Nephron (organoid): ENCODE measurements at regions not wholly inside any gene's neighbourhood (a gene's known extent, or its start where the extent isn't known, plus 50 kb on each side); places are given as distances from the start of the nearest gene placed in this dataset.

Experiments
- H3K27ac Mint-ChIP-seq, 3 experiments: 2 replicates each; pipeline ENCODE4 v1.8.0; 2020; ENCODE audit warnings: mixed read lengths in 3 of 3, mild to moderate bottlenecking in 2 of 3, moderate library complexity in 1 of 3
- H3K27me3 Mint-ChIP-seq: 2 replicates; pipeline ENCODE4 v1.8.0; 2021; ENCODE audit warnings: low read depth, mild to moderate bottlenecking, moderate library complexity, mixed read lengths
- H3K36me3 Mint-ChIP-seq: 2 replicates; pipeline ENCODE4 v1.8.0; 2020; ENCODE audit warnings: low read depth, mixed read lengths
- H3K4me1 Mint-ChIP-seq: 2 replicates; pipeline ENCODE4 v1.8.0; 2020; ENCODE audit warnings: mixed read lengths
- H3K4me3 Mint-ChIP-seq, 3 experiments: 2 replicates each; pipeline ENCODE4 v1.8.0; 2020; ENCODE audit warnings: mild to moderate bottlenecking in 3 of 3, mixed read lengths in 3 of 3, moderate library complexity in 2 of 3
- H3K9me3 Mint-ChIP-seq: 2 replicates; pipeline ENCODE4 v1.8.0; 2020; ENCODE audit warnings: mixed read lengths
- CTCF ChIP-seq, 3 experiments: fragments of 200-600 bp; sonication (generic); IDR thresholded peaks; one replicate each; pipeline ENCODE4 v1.5.0; 2021; ENCODE audit warnings: antibody characterized with exemption in 3 of 3; ENCODE audit not compliant: unreplicated experiment in 3 of 3

GRCh38 chr4:11546391-11547175 lies 117.9 kb upstream of the HS3ST1 start:
- H3K27ac Mint-ChIP-seq, result no peak overlapping the region

GRCh38 chr4:11545651-11546050 lies 117.0 kb upstream of the HS3ST1 start:
- Mint-ChIP-seq H3K4me1 (peaks cover 11% of the 10 kb centered on the region), H3K4me3 (no peak overlapping the region), H3K9me3 (no peaks in the 10 kb centered on the region), H3K27me3 (no peaks in the 10 kb centered on the region), H3K36me3 (no peaks in the 10 kb centered on the region), H3K27ac (no peak overlapping the region)
- TF ChIP-seq CTCF (IDR thresholded peaks at IDR 0.05; ENCODE audit: unreplicated experiment in 3 of 3), result no peak

More at GRCh38 chr4:11546391-11547175, 117.9 kb upstream of the HS3ST1 start:
- no peaks in the 10 kb centered on the region for H3K36me3 Mint-ChIP-seq
- H3K27me3 Mint-ChIP-seq, result no peaks in the 10 kb centered on the region
- no peaks in the 10 kb centered on the region for H3K9me3 Mint-ChIP-seq
- no peak overlapping the region for H3K4me3 Mint-ChIP-seq
- peaks cover 11% of the 10 kb centered on the region for H3K4me1 Mint-ChIP-seq
- no peak for TF ChIP-seq CTCF (IDR thresholded peaks at IDR 0.05; ENCODE audit: unreplicated experiment in 3 of 3)

- Mint-ChIP-seq H3K27me3 (no peaks in the 10 kb centered on the region), H3K27ac (peak overlapping the region in 2 of 3 experiments; percentile 15 to 67), H3K36me3 (no peaks in the 10 kb centered on the region), H3K4me3 (no peak overlapping the region), H3K9me3 (no peaks in the 10 kb centered on the region), H3K4me1 (peaks cover 11% of the 10 kb centered on the region)
- no peak for TF ChIP-seq CTCF (IDR thresholded peaks at IDR 0.05; ENCODE audit: unreplicated experiment in 3 of 3)
These were observed 115.5 kb upstream of the HS3ST1 start for GRCh38 chr4:11544211-11544610.

GRCh38 chr4:11543706-11544105 lies 115.0 kb upstream of the HS3ST1 start:
- H3K4me1 Mint-ChIP-seq, result peaks cover 11% of the 10 kb centered on the region
- TF ChIP-seq CTCF (IDR thresholded peaks at IDR 0.05; ENCODE audit: unreplicated experiment in 3 of 3), result no peak
- no peaks in the 10 kb centered on the region for H3K27me3 Mint-ChIP-seq
- no peaks in the 10 kb centered on the region for H3K9me3 Mint-ChIP-seq
- no peaks in the 10 kb centered on the region for H3K36me3 Mint-ChIP-seq
- no peak overlapping the region for H3K4me3 Mint-ChIP-seq
- peak overlapping the region in 1 of 3 experiments; percentile 67 for H3K27ac Mint-ChIP-seq

- Mint-ChIP-seq H3K4me3 (no peak overlapping the region), H3K9me3 (no peaks in the 10 kb centered on the region), H3K4me1 (peaks cover 11% of the 10 kb centered on the region), H3K27ac (no peak overlapping the region), H3K27me3 (no peaks in the 10 kb centered on the region), H3K36me3 (no peaks in the 10 kb centered on the region)
- no peak for TF ChIP-seq CTCF (IDR thresholded peaks at IDR 0.05; ENCODE audit: unreplicated experiment in 3 of 3)
These were observed 114.3 kb upstream of the HS3ST1 start for GRCh38 chr4:11542952-11543351.

GRCh38 chr4:11537846-11538245 lies 109.2 kb upstream of the HS3ST1 start:
- Mint-ChIP-seq H3K4me3 (no peak overlapping the region), H3K27ac (no peak overlapping the region), H3K36me3 (no peaks in the 10 kb centered on the region), H3K27me3 (no peaks in the 10 kb centered on the region), H3K4me1 (no peaks in the 10 kb centered on the region), H3K9me3 (no peaks in the 10 kb centered on the region)
- no peak for TF ChIP-seq CTCF (IDR thresholded peaks at IDR 0.05; ENCODE audit: unreplicated experiment in 3 of 3)
